ENCODE measurements at regions not wholly inside any gene's neighbourhood (a gene's known extent, or its start where the extent isn't known, plus 50 kb on each side); places are given as distances from the start of the nearest gene placed in this dataset.
A peak's percentile ranks its signal among the peaks of the same experiment; 100 is the strongest.

DNA sequence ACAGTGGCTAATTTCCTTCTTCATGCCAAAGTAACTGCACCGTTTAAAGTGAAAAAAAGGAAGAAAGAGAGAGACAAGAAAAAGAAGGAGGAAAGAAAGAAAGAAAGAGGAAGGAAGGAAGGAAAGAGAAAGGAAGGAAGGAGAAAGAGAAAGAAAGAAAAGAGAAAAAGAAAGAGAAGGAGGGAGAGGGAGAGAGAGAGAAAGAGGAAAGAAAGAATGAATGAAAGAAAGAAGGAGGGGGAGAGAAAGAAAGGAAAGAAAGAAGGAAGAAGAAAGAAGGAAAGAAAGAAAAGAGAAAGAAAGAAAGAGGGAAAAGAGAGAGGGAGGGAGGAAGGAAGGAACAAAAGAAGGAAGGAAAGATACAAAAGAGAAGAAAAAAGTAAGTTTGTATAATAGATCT lies 100.6 kb downstream of the GTPBP8 start:
- 78% methylated on average over 1 of the region's 1 CpG for WGBS (ENCODE audit: insufficient coverage, low coverage, low lambda C conversion rate, missing lambda C conversion rate)

DNA sequence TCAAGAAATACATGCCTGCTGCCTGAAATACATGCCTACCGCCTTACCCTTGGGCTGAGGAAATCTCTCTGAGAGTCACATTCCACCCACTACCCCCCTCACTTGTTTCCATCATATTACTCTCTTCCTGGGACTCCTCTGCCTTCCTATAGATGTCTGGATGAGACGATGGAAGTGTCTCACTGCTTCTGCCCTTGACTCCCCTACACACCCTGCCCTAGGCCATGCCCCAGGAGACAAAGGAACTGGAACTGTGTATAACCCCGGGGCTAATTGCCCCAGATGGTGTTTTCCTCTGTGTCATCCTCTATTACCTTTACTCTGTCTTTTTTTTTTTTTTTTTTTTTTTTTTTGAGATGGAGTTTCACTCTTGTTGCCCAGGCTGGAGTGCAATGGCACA lies 102.0 kb downstream of the GTPBP8 start:
- TF ChIP-seq, protein P1, sequence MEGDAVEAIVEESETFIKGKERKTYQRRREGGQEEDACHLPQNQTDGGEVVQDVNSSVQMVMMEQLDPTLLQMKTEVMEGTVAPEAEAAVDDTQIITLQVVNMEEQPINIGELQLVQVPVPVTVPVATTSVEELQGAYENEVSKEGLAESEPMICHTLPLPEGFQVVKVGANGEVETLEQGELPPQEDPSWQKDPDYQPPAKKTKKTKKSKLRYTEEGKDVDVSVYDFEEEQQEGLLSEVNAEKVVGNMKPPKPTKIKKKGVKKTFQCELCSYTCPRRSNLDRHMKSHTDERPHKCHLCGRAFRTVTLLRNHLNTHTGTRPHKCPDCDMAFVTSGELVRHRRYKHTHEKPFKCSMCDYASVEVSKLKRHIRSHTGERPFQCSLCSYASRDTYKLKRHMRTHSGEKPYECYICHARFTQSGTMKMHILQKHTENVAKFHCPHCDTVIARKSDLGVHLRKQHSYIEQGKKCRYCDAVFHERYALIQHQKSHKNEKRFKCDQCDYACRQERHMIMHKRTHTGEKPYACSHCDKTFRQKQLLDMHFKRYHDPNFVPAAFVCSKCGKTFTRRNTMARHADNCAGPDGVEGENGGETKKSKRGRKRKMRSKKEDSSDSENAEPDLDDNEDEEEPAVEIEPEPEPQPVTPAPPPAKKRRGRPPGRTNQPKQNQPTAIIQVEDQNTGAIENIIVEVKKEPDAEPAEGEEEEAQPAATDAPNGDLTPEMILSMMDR (IDR thresholded peaks at IDR 0.05): no peak
- no peak for TF ChIP-seq POLR2A (IDR thresholded peaks at IDR 0.05)
- no peak overlapping the region for H3K27ac ChIP-seq
- no peaks in the 10 kb centered on the region for H3K9me3 ChIP-seq
- WGBS (ENCODE audit: insufficient coverage, low coverage, low lambda C conversion rate, missing lambda C conversion rate): 76% methylated on average over 3 of the region's 3 CpGs
- ATAC-seq (no peak), DNase-seq (no peak)
- no peaks in the 10 kb centered on the region for H3K4me1 ChIP-seq
- intact Hi-C loops (cut with DNase I): no loop called here
- no peaks in the 10 kb centered on the region for H3K36me3 ChIP-seq
- no peaks in the 10 kb centered on the region for H3K27me3 ChIP-seq
- no peak overlapping the region for H3K4me3 ChIP-seq

More for the DNA sequence above, 100.6 kb downstream of the GTPBP8 start:
- H3K9me3 ChIP-seq: no peaks in the 10 kb centered on the region
- no peak overlapping the region for H3K27ac ChIP-seq
- no peaks in the 10 kb centered on the region for H3K4me1 ChIP-seq
- H3K4me3 ChIP-seq: no peak overlapping the region
- no peaks in the 10 kb centered on the region for H3K27me3 ChIP-seq
- intact Hi-C loops (cut with DNase I): no loop called here
- ATAC-seq (no peak), DNase-seq (no peak)
- no peak for TF ChIP-seq POLR2A (IDR thresholded peaks at IDR 0.05)
- TF ChIP-seq, protein P1 (IDR thresholded peaks at IDR 0.05): no peak
- no peaks in the 10 kb centered on the region for H3K36me3 ChIP-seq

DNA sequence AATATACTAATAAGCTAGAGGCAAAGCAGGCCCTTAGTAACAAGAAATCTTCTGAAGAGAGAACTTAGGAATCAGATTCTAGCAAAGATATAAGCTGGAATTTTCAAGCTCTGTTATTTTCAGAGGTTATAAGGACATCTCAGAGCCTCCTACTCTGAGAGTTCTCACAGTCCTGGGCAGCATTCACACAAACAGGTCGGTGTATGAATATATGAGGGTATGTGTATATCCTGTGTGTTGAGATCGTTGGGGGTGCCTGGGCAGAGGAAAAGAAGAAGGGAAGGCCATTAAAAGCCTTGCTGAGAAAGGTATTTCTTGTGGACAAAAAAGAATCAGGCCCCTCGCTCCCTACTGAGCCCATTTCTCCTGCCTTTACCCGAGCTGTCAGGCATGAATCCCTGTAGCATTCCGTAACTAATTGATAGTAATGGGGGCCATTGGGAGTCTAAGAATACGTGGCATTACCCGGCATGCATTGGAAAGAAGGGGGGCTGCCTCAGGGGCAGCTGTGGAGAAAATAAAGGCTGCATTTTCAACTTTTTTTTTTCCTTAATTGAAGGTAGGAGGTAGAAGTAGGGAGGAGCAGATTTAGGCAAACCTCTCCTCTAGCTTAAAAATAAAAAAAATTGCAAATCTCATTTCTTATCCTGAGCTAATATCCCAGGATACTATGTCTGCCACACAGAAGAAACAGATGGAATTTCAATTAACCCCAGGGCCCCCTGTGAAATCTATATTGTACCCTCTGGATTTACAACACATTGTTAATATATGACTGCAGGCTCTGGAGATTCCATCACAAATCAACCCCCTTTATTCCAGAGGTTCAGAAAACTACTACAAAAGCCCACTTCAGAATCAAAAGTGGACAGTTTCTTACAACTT lies 103.8 kb downstream of the GTPBP8 start:
- no peak overlapping the region for H3K4me3 ChIP-seq
- H3K36me3 ChIP-seq: no peaks in the 10 kb centered on the region
- no peaks in the 10 kb centered on the region for H3K27me3 ChIP-seq
- no peaks in the 10 kb centered on the region for H3K4me1 ChIP-seq
- no peak for TF ChIP-seq POLR2A (IDR thresholded peaks at IDR 0.05)
- TF ChIP-seq, protein P1 (IDR thresholded peaks at IDR 0.05): no peak
- DNase-seq (no peak), ATAC-seq (no peak)
- no peak overlapping the region for H3K27ac ChIP-seq
- no peaks in the 10 kb centered on the region for H3K9me3 ChIP-seq
- intact Hi-C loops (cut with DNase I): no loop called here
- 75% methylated on average over 7 of the region's 7 CpGs for WGBS (ENCODE audit: insufficient coverage, low coverage, low lambda C conversion rate, missing lambda C conversion rate)

DNA sequence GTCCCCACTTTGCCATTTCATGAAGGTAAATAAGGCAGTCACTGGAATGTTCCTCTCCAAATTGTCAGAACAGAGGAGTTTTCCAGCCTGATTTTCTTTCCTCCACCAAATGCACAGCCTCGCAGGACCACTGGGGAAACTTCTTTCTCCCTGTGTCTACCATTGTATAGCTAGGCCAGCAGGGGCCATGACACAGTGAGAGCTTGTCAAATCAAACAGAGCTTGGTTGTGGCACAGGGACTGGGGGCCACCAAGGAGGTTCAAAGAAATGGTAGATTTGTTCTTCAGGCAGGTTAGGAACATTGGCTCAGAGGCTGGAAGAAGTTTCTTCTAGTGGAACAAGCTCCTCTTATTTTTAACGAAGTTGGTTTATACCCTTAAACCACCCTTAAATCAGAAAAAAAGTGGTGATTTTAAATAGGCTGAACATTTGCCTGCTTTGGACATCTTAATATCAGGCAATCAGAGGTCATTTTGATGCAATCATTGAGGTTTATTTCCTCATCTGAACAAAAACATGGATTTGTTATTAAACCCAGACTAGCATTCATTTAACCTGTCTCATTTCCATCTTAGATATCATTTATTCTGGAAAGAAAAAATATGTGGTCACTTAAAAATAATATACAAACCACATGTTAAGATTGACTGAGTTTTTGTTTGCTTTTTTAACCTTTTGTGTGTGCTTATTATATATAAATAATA lies 105.6 kb downstream of the GTPBP8 start:
- ATAC-seq (peak in 2 of 4 donors; percentile 23 to 28), DNase-seq (no peak)
- TF ChIP-seq, protein P1 (IDR thresholded peaks at IDR 0.05): no peak
- TF ChIP-seq POLR2A (IDR thresholded peaks at IDR 0.05): no peak
- Histone ChIP-seq H3K4me3 (no peak overlapping the region), H3K27me3 (no peaks in the 10 kb centered on the region), H3K9me3 (no peaks in the 10 kb centered on the region), H3K4me1 (no peaks in the 10 kb centered on the region), H3K27ac (no peak overlapping the region), H3K36me3 (no peaks in the 10 kb centered on the region)
- intact Hi-C loops (cut with DNase I): no loop called here
- 68% methylated on average over 2 of the region's 2 CpGs for WGBS (ENCODE audit: insufficient coverage, low coverage, low lambda C conversion rate, missing lambda C conversion rate)

All from right lobe of liver (tissue), 6 donors.